ENCODE measurements at regions not wholly inside any gene's neighbourhood (a gene's known extent, or its start where the extent isn't known, plus 50 kb on each side); places are given as distances from the start of the nearest gene placed in this dataset.

- ChIA-PET CTCF (no interaction called here), POLR2A (no interaction called here)
- TF ChIP-seq EZH2 (IDR thresholded peaks at IDR 0.05; ENCODE audit: borderline replicate concordance, low read depth, low read length, severe bottlenecking) (no peak), POLR2A (IDR thresholded peaks at IDR 0.05; ENCODE audit: low read depth, low read length) (no peak), MYC (IDR thresholded peaks at IDR 0.05; ENCODE audit: low read depth, low read length) (no peak), FOS (IDR thresholded peaks at IDR 0.05; ENCODE audit: borderline replicate concordance, insufficient read depth, low read length) (no peak), POLR2AphosphoS5 (IDR thresholded peaks at IDR 0.05; ENCODE audit: insufficient read depth, low read depth, low read length) (no peak), JUN (IDR thresholded peaks at IDR 0.05; ENCODE audit: borderline replicate concordance, insufficient read depth, insufficient read length, low read depth) (no peak), MAX (IDR thresholded peaks at IDR 0.05; ENCODE audit: insufficient read depth, insufficient read length) (no peak), CTCF (IDR thresholded peaks at IDR 0.05; ENCODE audit: extremely low read depth in 1 of 2, insufficient read depth in 1 of 2, low read depth in 1 of 2, low read length in 2 of 2) (no peak), GATA2 (IDR thresholded peaks at IDR 0.05; ENCODE audit: insufficient read depth, insufficient read length, low read depth, low read length) (no peak)
- Histone ChIP-seq H2AFZ (ENCODE audit: low read depth, low read length) (no peak overlapping the region), H3K9ac (replicated peaks; ENCODE audit: extremely low read depth, insufficient read depth, low read length) (no peak overlapping the region), H3K9me1 (replicated peaks; ENCODE audit: control insufficient read depth, extremely low read depth, insufficient read depth, low read length) (no peaks in the 10 kb centered on the region), H3K27ac (ENCODE audit: insufficient read depth, low read depth, low read length) (no peak overlapping the region), H3K79me2 (ENCODE audit: control insufficient read depth, insufficient read depth, low read length) (no peaks in the 10 kb centered on the region), H3K9me3 (replicated peaks; ENCODE audit: control insufficient read depth, insufficient read depth, low read length) (peaks cover 2% of the 10 kb centered on the region), H4K20me1 (replicated peaks; ENCODE audit: control insufficient read depth, extremely low read depth, insufficient read depth, low read length) (no peaks in the 10 kb centered on the region), H3K4me1 (ENCODE audit: control insufficient read depth, extremely low read depth, insufficient read depth, low read length) (no peaks in the 10 kb centered on the region), H3K27me3 (ENCODE audit: control insufficient read depth in 2 of 2, insufficient read depth in 2 of 2, low read length in 2 of 2) (no peaks in the 10 kb centered on the region), H3K4me2 (ENCODE audit: insufficient read depth, low read length) (no peak overlapping the region), H3K36me3 (ENCODE audit: control insufficient read depth in 2 of 2, extremely low read depth in 1 of 2, insufficient read depth in 2 of 2, low read length in 2 of 2) (no peaks in the 10 kb centered on the region), H3K4me3 (replicated peaks in 1 of 3; ENCODE audit: insufficient read depth in 1 of 3, low read depth in 1 of 3, low read length in 3 of 3) (no peak overlapping the region)
- DNase-seq (ENCODE audit: low read depth, low spot score) (no peak), FAIRE-seq (no peak)
- dilution Hi-C loops (cut with MboI; ENCODE audit: extremely low pct_ligation_motif_present, low sequenced_read_pairs) (no loop called here), intact Hi-C loops (cut with micrococcal nuclease) (no loop called here)
- BruUV-seq (replicated peaks) = no TSS peak
Observed at GRCh38 chr14:45742187-45742586, 489.2 kb upstream of the MIS18BP1 start.

All from endothelial cell of umbilical vein (primary cell).